Middle frontal gyrus (tissue), 1 donor: ENCODE measurements at regions not wholly inside any gene's neighbourhood (a gene's known extent, or its start where the extent isn't known, plus 50 kb on each side); places are given as distances from the start of the nearest gene placed in this dataset.

Experiments used
- DNase-seq: peaks from one replicate; pipeline ENCODE4 v3.0.0-alpha.2; 2015; ENCODE audit warnings: low spot score; ENCODE audit errors: extremely low spot score

GRCh38 chr6:115728171-115728570 lies 332.5 kb downstream of the FRK start:
- DNase-seq, result no peak

GRCh38 chr6:115721564-115721963 lies 339.1 kb downstream of the FRK start:
- DNase-seq, result no peak

GRCh38 chr6:115720900-115721299 lies 339.8 kb downstream of the FRK start:
- no peak for DNase-seq

- DNase-seq, result no peak
Measured at GRCh38 chr6:115717472-115717871, 343.2 kb downstream of the FRK start.

GRCh38 chr6:115717062-115717461 lies 343.6 kb downstream of the FRK start:
- no peak for DNase-seq

- peak; percentile 22 for DNase-seq
Measured at GRCh38 chr6:115712291-115712961, 348.3 kb downstream of the FRK start.

- DNase-seq, result no peak
Measured at GRCh38 chr6:115708850-115709249, 351.8 kb downstream of the FRK start.

GRCh38 chr6:115706981-115707380 lies 353.7 kb downstream of the FRK start:
- no peak for DNase-seq

GRCh38 chr6:115706324-115706723 lies 354.4 kb downstream of the FRK start:
- no peak for DNase-seq

GRCh38 chr6:115704028-115704427 lies 356.7 kb downstream of the FRK start:
- no peak for DNase-seq

GRCh38 chr6:115691433-115691832 lies 369.3 kb downstream of the FRK start:
- no peak for DNase-seq

- DNase-seq, result no peak
Measured at GRCh38 chr6:115690854-115691253, 369.8 kb downstream of the FRK start.

GRCh38 chr6:115681978-115682775 lies 378.5 kb downstream of the FRK start:
- DNase-seq, result no peak

GRCh38 chr6:115680621-115681020 lies 380.1 kb downstream of the FRK start:
- DNase-seq, result no peak

- no peak for DNase-seq
Measured at GRCh38 chr6:115677198-115677597, 383.5 kb downstream of the FRK start.

- DNase-seq, result no peak
Measured at GRCh38 chr6:115675443-115675842, 385.2 kb downstream of the FRK start.

GRCh38 chr6:115668781-115669180 lies 391.9 kb downstream of the FRK start:
- no peak for DNase-seq

GRCh38 chr6:115668211-115668610 lies 392.5 kb downstream of the FRK start:
- DNase-seq, result no peak

GRCh38 chr6:115667478-115668026 lies 393.1 kb downstream of the FRK start:
- DNase-seq, result no peak

GRCh38 chr6:115666997-115667396 lies 393.7 kb downstream of the FRK start:
- DNase-seq, result no peak

- DNase-seq, result no peak
Measured at GRCh38 chr6:115665310-115665709, 395.4 kb downstream of the FRK start.

GRCh38 chr6:115663681-115664080 lies 397.0 kb downstream of the FRK start:
- no peak for DNase-seq

GRCh38 chr6:115643762-115644161 lies 416.9 kb downstream of the FRK start:
- DNase-seq, result no peak
